Right ventricle myocardium superior (tissue), 1 donor: ENCODE measurements at regions not wholly inside any gene's neighbourhood (a gene's known extent, or its start where the extent isn't known, plus 50 kb on each side); places are given as distances from the start of the nearest gene placed in this dataset.
A peak's percentile ranks its signal among the peaks of the same experiment; 100 is the strongest.

Experiments
- ATAC-seq: fragments of 200-7000 bp; cut with Tn5 transposase; one replicate; pipeline ENCODE4 v1.9.1; 2020; ENCODE audit warnings: mild to moderate bottlenecking; ENCODE audit not compliant: poor library complexity
- DNase-seq: peaks from one replicate; pipeline ENCODE4 v3.0.0-alpha.2; 2020
- intact Hi-C: fragments of 100-400 bp; cut with DNase I; formaldehyde crosslinking; loops from one replicate; pipeline ENCODE4 v1.11.2; 2022
- donor health status: DM: no; HTN: yes; CAD: no; lungs with severe emphysema.

- ATAC-seq = no peak
- no peak for DNase-seq
- intact Hi-C loops = no loop called here
These were observed 608.7 kb downstream of the PLPP3 start for GRCh38 chr1:55970526-55971110.

- intact Hi-C loops = no loop called here
- DNase-seq = no peak
- no peak for ATAC-seq
These were observed 610.0 kb downstream of the PLPP3 start for GRCh38 chr1:55969322-55969721.

- intact Hi-C loops = no loop called here
- ATAC-seq (no peak), DNase-seq (no peak)
These were observed 610.7 kb downstream of the PLPP3 start for GRCh38 chr1:55968661-55969060.

- intact Hi-C loops = no loop called here
- ATAC-seq (no peak), DNase-seq (no peak)
These were observed 613.3 kb downstream of the PLPP3 start for GRCh38 chr1:55965981-55966461.

- no peak for ATAC-seq
- no peak for DNase-seq
- intact Hi-C loops = no loop called here
These were observed 616.9 kb downstream of the PLPP3 start for GRCh38 chr1:55962472-55962871.

GRCh38 chr1:55959136-55959548 lies 620.2 kb downstream of the PLPP3 start:
- DNase-seq (no peak), ATAC-seq (peak; percentile 90)
- intact Hi-C loops = no loop called here

GRCh38 chr1:55958498-55958897 lies 620.9 kb downstream of the PLPP3 start:
- ATAC-seq = no peak

GRCh38 chr1:55957276-55957675 lies 622.1 kb downstream of the PLPP3 start:
- intact Hi-C loops = no loop called here
- peak; percentile 50 for ATAC-seq
- DNase-seq = no peak

More at GRCh38 chr1:55958498-55958897, 620.9 kb downstream of the PLPP3 start:
- no peak for DNase-seq
- intact Hi-C loops = no loop called here

GRCh38 chr1:55955016-55955621 lies 624.2 kb downstream of the PLPP3 start:
- ATAC-seq (no peak), DNase-seq (no peak)
- intact Hi-C loops = no loop called here

- ATAC-seq = no peak
- intact Hi-C loops = no loop called here
- no peak for DNase-seq
These were observed 628.1 kb downstream of the PLPP3 start for GRCh38 chr1:55951291-55951690.

GRCh38 chr1:55947446-55947845 lies 631.9 kb downstream of the PLPP3 start:
- DNase-seq (no peak), ATAC-seq (no peak)
- intact Hi-C loops = no loop called here

- intact Hi-C loops = no loop called here
- DNase-seq = no peak
- ATAC-seq = no peak
These were observed 635.5 kb downstream of the PLPP3 start for GRCh38 chr1:55943721-55944435.

- intact Hi-C loops = no loop called here
- DNase-seq = no peak
- ATAC-seq = no peak
These were observed 636.4 kb downstream of the PLPP3 start for GRCh38 chr1:55943012-55943411.

GRCh38 chr1:55939866-55940265 lies 639.5 kb downstream of the PLPP3 start:
- intact Hi-C loops = no loop called here
- DNase-seq = no peak
- ATAC-seq = no peak

- no peak for DNase-seq
- ATAC-seq = no peak
- intact Hi-C loops = no loop called here
These were observed 640.5 kb downstream of the PLPP3 start for GRCh38 chr1:55938861-55939260.

GRCh38 chr1:55938376-55938850 lies 641.0 kb downstream of the PLPP3 start:
- ATAC-seq = peak; percentile 87

GRCh38 chr1:55937840-55938375 lies 641.5 kb downstream of the PLPP3 start:
- intact Hi-C loops = no loop called here
- no peak for DNase-seq
- peak; percentile 54 for ATAC-seq

More at GRCh38 chr1:55938376-55938850, 641.0 kb downstream of the PLPP3 start:
- intact Hi-C loops = no loop called here
- DNase-seq = peak; percentile 56

- intact Hi-C loops = no loop called here
- no peak for DNase-seq
- ATAC-seq = no peak
These were observed 644.1 kb downstream of the PLPP3 start for GRCh38 chr1:55935236-55935635.

- DNase-seq (no peak), ATAC-seq (no peak)
- intact Hi-C loops = no loop called here
These were observed 647.0 kb downstream of the PLPP3 start for GRCh38 chr1:55932402-55932801.
